CD4-positive, alpha-beta T cell treated with Interleukin-4 for 4 hours (primary cell): ENCODE measurements at regions not wholly inside any gene's neighbourhood (a gene's known extent, or its start where the extent isn't known, plus 50 kb on each side); places are given as distances from the start of the nearest gene placed in this dataset.

Experiments
- DNase-seq: peaks from one replicate; pipeline ENCODE4 v3.0.0-alpha.2; 2020

DNA sequence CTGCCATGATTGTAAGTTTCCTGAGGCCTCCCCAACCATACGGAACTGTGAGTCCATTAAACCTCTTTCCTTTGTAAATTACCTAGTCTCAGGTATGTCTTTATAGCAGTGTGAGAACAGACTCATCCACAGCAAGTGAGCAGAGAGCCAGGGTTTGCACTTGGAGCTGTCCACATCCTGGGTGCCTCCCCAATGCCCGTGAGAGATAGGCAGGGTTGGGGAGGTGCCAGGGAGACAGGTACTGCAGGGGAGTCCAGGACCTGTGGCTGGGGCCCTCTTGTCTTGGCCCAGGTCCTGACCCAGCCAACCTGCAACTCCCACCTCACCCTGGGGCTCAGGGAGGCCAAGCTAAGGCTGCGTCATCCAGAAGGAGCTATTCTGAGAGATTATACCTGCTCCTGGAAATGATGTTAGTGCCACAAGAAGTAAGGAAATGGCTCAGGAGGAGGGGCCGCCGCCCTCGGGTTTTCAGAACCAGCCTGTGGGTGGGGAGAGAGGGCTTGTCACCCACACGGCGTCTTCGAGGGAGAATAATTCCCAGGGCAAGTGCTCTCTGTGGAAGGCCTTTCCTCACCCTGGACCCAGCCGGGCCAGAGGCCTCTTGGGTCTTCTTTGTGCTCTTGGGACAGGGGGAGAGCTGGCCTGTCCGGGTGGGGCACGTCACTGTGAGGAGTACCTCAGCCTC is 66.5 kb downstream of the ADRA2C start:
- DNase-seq, result no peak

DNA sequence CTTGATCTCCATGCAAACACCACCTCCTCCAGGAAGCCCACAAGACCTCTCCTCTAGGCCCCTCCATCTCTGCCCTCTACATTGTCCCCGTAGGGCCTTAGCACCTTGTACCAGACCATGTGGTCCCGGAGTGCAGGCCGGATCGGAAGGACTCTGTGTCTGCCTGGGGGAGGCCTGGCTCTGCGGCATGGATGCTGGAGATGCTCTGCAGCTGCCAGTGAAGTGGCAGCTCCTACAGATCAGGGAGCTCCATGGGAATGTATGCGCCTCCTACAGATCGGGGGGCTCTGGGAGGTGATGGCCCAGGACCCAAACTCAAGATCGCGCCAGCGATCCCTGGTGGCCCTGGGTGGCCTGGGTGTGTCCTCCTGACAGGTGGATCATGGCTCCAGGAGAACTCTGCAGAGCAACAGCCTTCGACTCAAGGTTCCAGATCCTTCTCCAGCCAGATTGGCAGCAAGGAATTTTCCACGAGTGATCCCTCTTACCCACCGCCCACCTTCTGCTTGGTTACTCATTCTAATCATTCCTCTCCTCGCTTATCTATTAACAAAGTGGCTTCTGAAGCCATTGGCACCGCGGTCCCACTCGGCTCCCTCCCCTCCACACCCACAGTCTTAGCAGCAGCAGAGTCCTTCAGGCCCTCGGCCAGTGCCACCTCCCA is 67.3 kb downstream of the ADRA2C start:
- DNase-seq, result no peak

DNA sequence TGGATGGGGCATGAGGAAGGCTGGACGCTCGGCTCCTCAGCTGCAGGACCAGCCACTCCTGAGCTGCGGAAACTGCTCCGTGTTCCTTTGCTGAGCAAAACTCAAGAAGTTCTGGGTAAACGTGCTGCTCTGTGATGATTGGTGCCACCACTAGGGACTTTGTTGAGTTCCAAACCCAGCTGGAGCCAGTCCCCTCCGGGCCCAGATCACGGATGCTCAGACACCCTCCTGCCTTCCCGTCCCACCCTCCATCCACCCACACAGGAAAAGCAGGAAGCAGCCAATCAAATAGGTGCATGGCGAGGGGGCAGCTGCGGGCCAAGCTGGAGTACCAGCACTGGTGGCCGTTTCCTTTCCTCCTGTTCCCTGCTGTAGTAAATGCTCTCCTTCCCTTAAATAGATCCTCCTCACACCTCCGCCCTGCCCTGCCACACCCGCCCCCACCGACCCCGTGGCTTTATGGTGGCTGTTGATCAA is 68.0 kb downstream of the ADRA2C start:
- DNase-seq, result no peak

DNA sequence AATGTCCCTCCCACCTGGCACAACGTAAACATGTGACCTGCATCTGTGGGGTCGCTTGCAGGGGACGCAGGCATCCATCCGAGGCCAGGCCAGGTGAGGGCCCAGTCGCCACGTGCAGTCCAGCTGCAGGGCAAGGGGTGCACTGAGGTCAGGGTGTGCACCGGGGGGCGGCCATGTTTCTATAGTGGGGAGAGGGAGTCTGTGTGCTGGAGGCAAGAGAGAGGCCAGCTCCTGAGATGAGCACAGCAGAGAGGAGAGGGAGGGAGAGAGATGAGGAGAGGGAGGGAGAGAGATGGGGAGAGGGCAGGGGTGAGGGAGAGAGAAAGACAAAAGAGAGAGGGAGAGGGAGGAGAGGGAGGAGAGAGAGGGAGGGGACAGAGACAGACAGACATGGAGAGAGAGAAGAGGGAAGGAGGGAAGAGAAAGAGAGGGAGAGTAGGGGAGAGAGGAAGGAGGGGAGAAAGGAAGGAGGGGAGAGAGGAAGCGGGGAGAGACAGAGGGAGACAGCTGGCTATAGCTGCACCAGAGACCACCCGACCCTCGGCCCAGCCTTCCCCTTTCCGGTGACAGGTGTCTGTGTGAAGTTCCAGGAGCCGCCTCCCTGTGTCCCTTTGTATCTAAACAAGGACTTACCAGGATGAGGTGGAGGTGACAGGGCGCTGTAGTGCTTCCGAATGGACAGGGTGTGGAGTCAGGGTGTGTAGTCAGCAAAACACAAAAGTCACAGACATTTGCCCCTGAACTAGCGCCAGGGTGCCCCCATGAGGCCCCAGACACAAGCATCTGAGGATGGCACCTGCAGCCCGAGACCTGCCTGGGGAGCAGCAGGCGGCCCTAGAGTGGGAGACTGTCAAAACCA is 68.7 kb downstream of the ADRA2C start:
- DNase-seq, result no peak

DNA sequence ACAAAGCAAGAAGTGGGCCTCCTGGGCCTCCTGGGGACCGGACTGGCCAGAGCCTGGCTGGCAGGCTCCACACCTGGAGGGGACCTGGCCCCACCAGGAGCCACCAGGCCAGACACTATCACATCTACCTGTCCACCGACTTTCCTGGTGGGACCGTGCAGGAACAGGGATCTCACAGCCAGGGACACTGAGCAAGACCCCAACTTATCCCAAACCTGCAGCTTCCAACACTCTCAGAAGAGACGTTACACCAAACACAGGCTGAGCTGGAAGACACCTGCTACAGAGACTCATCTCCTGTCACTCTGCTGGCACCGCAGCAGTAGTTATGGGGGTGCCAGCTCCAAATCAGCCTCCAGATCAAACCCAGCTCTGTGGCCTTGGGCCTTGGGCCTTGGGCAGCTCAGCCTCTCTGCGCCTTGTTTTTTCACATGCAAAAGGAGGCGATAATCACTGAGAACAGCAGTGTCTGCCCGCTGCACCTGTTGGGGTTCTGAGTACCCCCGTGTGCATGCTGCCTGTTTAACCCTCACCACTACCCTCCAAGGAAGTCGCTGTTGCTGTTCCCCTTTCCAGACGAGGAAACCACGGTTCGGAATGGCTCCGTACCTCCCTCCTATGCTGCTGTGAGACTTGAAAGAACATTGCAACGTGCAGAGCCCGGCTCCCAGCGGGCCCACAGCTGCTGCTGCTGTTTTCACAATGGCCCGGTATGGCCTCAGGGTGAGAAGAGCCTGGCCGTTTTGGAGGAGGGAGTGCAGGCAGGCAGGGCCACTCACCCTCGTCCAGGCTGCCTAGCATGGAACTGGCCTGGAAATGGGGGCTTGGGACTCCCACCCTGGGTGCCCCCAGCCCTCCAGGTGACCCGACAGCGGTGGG is 69.6 kb downstream of the ADRA2C start:
- no peak for DNase-seq

DNA sequence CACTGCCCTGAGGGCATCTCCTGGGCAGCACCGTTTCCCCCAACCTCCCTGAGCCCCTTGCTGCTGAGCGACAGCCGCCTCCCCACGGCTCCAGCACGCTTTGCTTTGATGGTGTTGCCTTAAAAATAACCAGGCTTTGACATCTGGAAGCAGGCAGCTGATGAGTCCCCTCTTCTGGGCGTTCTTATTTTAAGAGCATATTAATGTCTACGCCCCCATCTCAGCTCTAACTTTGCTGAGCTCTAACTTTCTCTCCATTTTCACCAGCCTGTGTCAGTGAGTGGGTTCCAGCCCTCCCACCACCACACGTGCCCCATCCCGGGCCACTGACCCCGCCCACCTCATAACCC is 70.2 kb downstream of the ADRA2C start:
- no peak for DNase-seq

DNA sequence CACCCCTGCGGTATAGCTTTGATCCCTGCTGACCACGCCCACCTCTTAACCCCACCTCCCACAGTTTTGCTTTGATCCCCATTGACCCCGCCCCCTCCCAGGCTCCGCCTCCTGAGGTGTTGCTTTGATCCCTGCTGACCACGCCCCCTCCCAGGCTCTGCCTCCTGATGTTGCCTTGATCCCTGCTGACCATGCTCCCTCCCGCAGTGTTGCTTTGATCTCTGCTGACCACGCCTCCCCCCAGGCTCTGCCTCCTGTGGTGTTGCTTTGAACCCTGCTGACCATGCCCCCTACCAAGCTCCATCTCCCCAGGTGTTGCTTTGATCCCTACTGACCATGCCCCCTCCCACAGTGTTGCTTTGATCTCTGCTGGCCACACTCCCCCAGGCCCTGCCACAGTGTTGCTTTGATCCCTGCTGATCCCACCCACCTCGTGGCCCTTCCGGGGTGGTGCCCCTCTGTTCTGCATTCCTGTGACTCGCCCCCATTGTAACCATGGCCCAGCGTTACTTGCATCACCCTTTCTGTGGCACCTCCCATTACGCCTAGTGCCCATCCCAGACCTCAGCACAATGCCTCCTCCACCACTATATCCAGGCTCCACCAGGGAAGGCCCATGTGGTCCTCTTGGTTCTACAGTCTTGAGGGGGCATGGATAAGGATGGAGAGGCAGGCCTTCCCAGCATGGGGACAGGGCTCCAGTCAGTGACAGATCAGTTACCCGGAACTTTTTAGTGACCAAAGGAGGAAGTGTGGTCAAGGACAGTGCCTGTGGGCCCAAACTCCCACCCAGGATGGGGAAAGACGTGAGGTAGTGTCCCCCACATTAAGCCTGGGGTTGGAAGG is 70.8 kb downstream of the ADRA2C start:
- DNase-seq, result no peak

DNA sequence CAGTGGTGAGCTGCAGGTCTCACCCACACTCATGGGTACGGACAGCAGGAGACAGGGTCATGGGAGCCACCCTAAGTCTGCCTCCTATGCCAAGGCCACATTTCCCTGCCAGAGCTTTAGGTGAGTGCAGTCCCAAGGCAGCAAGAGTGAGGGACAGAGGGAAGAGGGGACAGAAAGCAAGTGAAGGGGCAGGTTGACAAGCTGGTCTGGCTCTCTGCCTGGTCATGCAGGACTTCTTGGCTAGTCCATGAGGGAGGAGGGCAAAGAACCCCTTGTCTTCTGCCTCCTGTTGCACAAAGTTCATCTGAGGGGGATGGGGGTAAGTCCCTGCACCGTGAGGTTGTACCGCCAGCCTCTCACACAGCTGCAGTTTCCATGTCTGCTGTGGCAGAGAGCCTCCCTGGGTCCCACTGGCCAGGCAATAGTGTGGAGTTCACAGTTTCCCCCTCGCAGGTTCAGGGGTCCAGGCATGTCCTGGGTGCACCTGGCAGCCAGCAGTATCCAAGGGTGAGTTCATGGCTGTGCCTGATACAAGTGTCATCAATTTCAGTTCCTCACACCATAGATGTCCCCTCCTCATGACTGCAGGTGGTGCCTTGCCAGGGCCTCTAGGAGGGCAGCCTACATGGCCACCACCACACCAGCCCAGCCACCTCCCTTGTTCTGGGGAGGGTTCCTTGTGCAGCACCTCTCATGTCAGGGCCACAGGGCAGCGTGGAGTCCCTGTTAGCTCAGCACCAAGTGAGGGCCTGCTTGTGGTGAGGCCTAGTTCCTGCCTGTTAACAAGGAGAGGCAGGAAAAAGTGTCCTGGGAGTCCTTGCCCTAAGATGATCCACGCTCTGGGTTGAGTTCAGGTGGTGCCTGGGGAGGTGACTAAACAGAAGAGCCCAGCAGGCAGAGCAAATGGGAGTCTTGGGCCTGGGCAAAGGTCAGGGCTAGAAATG is 72.5 kb downstream of the ADRA2C start:
- DNase-seq, result no peak

DNA sequence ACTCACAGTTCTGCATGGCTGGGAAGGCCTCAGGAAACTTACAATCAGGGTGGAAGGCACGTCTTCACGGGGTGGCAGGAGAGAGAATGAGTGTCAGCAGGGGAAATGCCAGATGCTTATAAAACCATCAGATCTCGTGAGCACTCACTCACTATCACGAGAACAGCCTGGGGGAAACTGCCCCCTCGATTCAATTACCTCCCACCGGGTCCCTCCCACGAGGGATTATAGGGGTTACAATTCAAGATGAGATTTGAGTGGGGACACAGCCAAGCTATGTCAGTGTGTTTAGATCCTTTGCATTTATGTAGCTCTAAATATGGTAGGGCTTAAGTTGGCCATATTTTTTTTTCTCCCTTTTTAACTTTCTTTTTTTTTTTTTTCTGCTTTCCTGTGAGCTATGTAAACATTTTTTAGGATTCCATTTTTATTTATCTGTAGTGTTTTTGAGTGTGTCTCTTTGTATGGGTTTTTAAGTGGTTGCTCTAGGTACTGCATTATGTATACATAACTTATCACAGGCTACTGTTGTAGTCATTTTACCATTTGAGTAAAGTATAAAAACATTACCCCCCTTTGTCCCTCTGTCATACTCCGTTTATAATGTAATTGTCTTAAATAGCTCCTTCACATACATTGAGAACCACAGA is 79.0 kb downstream of the ADRA2C start:
- no peak for DNase-seq

DNA sequence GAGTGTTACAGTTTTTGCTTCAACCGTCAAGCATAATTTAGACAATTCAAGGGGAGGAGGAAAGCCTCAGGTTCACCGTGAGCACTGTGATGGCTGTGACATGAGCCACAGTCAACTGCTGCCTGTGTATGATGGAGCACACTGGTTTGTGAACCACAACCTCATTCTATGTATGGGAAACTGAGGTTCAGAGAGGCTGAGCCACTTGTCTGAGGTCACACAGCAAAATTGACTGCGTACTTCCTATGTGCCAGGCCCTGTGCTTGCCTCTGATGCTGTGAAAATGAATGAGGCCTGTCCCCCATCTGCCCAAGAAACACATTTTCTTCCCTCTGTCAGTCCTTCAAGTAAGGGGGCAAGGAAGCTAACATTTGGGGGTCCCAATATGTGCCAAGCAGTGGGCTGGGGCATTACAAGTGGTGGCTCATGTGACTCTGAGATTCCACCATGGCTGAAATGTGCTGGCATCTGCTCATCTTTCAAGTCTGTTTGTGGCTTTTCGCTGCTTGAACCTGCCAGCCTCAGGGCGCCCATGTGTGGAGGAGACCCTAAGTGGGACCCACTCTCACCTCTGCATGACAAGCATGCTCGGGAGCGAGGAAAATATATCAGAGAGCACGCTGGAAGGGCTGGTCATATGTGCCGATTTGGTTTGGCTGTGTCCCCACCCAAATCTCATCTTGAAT is 79.7 kb downstream of the ADRA2C start:
- DNase-seq, result no peak

DNA sequence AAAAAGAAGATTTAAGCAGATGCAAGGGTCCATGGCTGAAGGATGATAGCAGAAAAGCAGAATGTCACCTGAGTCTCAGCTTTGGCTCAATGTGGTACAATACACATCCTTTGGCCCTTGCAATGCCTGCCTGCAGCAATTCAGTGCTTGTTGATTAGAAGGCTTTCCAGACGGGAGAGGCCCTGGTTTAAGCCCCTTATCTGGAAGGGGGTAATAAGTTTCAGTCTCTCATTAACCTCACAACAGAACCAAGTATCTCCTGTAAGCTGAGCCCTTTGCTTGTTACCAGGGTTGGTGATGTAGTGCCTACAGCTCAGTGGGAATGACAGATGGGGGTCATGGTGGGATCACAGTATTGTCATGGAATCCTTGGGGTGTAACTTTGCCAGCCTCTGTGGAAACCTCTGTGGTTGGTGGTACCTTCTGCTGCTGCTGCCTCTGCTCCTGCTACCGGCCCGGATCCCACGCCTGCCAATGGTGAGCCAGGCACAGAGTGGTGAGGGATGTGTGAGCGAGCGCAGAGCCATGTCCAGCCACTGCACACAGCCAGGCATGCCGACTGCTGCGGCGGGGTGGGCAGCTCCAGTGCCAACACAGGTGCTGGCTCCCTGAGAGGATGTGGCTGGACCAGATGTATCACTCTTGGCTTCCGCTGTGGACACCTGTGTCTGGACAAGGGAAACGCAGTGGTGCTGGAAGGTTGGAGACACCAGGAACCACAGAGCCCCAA is 81.2 kb downstream of the ADRA2C start:
- DNase-seq, result no peak

DNA sequence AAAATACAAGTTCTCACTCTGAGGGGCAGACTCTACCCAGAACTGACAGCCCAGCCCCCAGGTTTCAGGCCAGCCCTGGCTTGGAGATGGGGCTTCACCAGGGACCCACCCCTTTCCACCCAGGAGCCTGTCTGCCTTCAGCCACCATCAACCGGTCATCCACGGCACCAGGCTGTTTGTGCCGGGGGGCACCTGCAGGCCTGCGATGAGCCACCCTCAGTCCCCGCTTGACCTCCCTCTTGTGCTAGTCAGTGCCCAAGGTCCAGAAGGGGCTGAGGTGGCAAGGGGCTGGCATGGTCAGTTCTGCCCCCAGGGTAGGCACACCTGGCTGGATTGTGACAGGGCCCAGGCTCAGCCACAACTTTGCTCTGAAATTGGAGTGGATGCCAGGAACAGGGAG is 82.1 kb downstream of the ADRA2C start:
- no peak for DNase-seq

DNA sequence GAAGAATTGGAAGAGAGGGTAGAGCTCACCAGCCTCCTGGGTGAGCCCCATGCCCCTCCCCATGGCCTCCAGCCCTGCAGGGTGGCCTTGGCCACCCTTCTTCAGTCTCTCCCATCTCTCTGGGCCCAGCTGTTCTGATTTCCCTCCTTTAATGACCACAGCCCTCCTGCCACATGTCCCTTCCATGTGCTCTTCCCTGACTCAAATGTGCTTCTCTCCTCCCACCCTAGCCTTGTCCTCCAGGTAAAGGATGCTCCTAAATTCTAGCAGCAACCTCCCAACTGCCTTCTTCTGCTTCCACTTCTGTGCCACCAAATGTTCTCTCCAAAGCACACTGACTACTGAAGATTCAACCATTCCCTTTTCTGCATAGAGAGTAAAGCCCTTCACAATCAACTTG is 83.0 kb downstream of the ADRA2C start:
- no peak for DNase-seq

DNA sequence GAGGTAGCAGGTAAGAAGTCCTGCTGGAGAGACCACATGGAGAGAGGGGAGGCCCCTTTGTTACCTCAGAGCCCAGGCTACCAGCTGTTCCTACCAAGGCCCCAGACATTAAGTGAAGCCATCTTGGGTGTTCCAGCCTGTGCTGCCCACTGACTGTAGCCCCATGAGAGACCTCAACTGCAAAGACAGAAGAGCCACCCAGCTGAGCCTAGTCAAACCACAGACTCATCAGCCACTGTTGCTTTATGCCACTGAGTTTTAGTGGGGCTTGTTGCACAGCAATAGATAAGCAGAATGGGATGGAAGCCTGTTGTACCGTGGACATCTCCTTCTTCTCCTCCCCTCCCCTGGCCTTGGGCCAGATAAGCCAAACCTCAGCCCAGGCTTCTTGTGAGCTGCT is 83.9 kb downstream of the ADRA2C start:
- DNase-seq, result no peak

DNA sequence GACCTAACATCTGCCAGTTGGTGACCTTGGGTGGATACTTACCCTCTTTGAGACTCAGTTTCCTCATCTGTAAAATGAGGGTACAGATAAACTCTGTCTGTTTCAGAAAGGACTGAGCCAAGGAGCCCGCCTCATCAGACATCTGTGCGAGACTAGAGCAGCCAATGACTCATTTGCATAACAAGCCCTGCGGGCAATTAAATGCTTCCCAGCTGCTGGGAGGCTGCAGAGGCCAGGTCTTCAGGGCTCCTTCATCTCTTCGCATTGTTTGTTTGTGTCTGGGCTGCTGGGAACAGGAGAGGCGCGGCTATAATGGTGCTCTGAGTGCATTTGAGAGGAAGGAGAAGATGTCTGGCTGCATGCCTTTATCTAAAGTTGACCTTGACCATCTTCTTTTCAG is 85.0 kb downstream of the ADRA2C start:
- no peak for DNase-seq

DNA sequence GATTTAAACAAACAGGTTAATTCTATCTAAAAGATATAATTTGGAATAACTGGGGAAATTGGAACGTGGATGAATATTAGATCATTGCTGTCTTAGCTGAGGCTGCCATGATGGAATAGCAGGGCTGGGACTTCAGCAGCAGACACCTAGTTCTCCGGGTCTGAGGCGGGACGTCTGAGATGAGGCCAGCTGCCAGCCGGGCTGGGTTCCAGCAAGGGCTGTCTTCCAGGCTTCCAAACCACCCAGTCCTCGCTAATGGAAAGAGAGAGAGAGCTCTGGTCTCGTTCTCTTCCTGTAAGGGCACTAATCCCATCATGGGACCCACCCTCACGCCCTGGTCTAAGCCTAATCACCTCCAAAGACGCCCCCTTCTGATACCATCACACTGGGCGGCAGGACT is 85.7 kb downstream of the ADRA2C start:
- DNase-seq, result no peak

DNA sequence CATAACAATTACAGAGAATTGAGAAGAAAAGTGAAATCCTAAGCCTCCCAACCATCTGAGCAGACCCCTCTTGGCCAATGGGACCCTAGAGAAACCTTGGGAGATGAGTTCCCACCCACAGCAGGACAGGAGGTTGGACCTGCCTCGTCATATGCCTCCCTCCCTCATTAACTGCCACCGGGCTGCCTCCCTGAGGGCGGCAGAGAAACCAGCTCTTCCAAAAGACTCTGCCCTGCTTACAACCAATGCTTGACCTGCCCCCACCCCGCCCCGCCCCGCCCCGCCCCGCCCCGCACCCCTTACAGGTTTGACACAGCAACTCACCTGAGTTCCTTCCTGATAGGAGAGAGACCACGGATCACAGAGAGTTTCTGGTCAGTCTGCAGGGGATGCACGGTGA is 86.1 kb downstream of the ADRA2C start:
- DNase-seq, result no peak

DNA sequence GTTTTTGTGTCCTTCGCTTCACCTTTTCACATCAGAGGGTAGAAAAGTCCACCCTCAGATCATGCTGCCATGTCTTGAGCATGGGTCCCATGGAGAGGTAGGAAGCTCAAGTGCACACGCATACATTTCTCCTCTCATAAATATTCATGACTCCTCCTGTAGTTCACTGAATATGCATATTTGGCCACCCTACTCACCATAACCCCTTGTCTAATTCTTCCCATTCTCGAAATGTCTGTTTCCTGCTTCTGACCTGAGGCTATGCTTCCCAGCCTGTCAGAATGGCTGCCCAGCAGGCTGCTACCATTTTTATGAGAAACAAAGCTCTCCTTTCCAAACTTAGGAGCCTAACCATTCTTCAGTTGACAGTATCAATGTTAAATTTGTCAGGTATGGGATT is 86.5 kb downstream of the ADRA2C start:
- no peak for DNase-seq
